Upper lobe of left lung (tissue), 4 donors: ENCODE measurements at regions not wholly inside any gene's neighbourhood (a gene's known extent, or its start where the extent isn't known, plus 50 kb on each side); places are given as distances from the start of the nearest gene placed in this dataset.

Experiments used
- EP300 ChIP-seq, 4 donors: sonication (generic); formaldehyde crosslinking; IDR thresholded peaks; one replicate each; pipeline ENCODE4 v1.5.1; 2017; ENCODE audit warnings: antibody characterized with exemption in 4 of 4, control low read depth in 2 of 4
- TF ChIP-seq, protein P1 (sequence below), 6 experiments: fragments of 450-650 bp in 4 of 6; fragments of 200-600 bp in 2 of 6; sonication (generic) in 2 of 6; IDR thresholded peaks; one replicate each; pipeline ENCODE4 v1.5.1; 2016 to 2019; ENCODE audit warnings: antibody characterized with exemption in 6 of 6

- TF ChIP-seq, protein P1, sequence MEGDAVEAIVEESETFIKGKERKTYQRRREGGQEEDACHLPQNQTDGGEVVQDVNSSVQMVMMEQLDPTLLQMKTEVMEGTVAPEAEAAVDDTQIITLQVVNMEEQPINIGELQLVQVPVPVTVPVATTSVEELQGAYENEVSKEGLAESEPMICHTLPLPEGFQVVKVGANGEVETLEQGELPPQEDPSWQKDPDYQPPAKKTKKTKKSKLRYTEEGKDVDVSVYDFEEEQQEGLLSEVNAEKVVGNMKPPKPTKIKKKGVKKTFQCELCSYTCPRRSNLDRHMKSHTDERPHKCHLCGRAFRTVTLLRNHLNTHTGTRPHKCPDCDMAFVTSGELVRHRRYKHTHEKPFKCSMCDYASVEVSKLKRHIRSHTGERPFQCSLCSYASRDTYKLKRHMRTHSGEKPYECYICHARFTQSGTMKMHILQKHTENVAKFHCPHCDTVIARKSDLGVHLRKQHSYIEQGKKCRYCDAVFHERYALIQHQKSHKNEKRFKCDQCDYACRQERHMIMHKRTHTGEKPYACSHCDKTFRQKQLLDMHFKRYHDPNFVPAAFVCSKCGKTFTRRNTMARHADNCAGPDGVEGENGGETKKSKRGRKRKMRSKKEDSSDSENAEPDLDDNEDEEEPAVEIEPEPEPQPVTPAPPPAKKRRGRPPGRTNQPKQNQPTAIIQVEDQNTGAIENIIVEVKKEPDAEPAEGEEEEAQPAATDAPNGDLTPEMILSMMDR (IDR thresholded peaks at IDR 0.05): no peak
- TF ChIP-seq EP300 (IDR thresholded peaks at IDR 0.05): no peak
Measured at GRCh38 chr2:12338946-12339697, 377.6 kb upstream of the TRIB2 start.
